HG03460 (cell line): ENCODE measurements at regions not wholly inside any gene's neighbourhood (a gene's known extent, or its start where the extent isn't known, plus 50 kb on each side); places are given as distances from the start of the nearest gene placed in this dataset.

ENCODE experiments used
- ATAC-seq: cut with Tn5 transposase; IDR thresholded peaks from one replicate; pipeline ENCODE4 v1.9.1; 2021; ENCODE audit not compliant: unreplicated experiment

GRCh38 chr16:80489173-80489572 lies 51.6 kb upstream of the DYNLRB2 start:
- no peak for ATAC-seq

DNA sequence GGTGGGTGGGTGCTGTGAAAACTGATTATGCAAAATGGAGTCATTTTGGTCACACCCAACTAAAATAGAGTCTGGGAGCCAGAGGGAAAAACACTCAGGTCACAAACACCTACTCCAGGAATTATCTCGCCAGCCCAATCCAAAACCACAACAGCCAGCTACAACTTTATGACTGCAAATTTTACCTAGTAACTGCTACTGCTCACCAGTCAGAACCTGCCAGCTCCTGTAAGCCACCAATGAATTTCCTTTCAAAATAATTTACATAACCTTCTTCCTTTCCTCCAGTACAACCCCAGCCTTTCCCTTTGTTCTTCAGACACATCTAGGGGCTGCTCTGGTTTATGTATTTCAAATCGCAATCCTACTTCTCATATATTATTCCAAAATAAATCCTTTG lies 52.6 kb upstream of the DYNLRB2 start:
- ATAC-seq: no peak

DNA sequence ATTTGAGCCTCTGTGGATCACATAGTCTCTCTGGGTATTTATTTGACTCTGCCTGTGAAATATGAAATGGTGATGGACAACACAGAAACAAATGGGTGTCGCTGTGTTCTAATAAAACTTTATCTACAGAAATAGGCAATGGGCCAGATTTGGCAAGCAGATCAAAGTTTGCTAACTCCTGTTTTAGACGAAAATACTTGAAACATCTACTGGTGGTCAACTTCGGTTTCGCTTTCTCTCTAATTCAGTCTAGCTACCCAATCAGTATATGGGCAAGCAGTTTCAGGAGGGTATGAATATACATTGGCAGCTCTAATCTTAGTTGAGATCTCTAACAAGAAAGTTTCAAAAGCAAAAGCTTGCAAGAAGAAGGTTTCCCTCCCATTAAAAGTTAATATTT lies 60.1 kb upstream of the DYNLRB2 start:
- peak; percentile 96 for ATAC-seq

- no peak for ATAC-seq
These were observed 63.0 kb upstream of the DYNLRB2 start for GRCh38 chr16:80477838-80478237.

DNA sequence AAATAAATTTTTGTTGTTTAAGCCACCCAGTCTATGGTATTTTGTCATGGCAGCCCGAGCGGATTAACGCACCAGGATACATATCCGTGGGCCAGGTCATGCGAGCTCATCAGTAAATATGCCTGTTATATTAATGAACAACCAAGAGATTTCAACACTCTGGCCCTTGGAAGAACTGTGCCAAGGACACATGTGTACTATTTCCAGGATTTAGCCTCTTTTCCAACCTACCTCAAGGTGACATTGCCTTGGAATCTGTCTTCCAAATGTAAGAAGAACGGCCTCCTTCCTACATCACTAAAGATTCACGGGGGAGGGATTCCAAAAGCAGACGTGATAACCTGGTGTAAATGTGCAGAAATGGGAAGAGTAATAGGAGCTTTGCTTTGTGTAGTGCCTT lies 72.8 kb upstream of the DYNLRB2 start:
- ATAC-seq: no peak

DNA sequence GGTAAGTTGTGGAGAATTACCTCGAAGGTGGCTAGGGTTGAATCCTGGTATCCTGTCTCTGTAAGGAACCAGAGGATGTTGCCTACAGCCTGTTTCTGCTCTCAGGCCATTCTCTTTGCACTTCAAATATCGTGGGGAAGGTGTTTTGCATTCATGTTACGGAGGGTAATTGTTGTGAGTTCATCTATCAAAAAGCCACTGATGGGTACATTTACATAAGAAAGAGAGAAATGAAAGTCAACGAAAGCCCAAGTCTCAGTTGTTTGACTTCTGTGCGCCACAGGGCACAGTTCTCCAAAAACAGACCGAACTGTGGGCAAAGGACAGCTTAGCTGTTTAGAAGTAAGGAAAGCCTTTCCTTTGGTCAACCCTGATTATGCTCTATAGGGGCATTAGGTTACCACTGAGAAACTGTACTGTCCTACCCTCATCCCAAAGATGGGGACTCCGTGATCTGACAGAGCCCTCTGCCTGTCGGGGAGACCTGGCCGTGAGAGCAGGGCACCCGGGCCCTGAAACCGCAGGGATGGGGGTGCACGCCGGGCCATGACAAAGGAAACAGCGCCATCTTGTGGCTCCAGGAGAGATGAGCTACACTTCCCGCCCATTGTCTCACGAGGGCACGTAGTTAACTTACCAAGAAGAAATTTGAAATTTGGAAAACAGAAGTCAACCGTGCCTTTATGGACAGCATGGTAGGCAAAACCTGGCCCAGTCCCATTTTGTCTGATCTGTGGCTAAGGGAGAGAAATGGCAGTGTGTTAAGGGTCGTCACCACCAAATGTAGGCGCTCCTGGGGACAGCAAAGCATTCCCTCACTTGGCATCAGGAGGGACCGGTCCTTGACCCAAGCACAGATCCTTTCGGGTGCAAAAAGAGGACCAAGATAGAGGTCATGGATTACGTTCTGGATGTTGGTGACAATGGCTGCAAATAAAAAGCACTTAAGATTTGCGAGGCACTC lies 74.5 kb upstream of the DYNLRB2 start:
- ATAC-seq: peak; percentile 74

DNA sequence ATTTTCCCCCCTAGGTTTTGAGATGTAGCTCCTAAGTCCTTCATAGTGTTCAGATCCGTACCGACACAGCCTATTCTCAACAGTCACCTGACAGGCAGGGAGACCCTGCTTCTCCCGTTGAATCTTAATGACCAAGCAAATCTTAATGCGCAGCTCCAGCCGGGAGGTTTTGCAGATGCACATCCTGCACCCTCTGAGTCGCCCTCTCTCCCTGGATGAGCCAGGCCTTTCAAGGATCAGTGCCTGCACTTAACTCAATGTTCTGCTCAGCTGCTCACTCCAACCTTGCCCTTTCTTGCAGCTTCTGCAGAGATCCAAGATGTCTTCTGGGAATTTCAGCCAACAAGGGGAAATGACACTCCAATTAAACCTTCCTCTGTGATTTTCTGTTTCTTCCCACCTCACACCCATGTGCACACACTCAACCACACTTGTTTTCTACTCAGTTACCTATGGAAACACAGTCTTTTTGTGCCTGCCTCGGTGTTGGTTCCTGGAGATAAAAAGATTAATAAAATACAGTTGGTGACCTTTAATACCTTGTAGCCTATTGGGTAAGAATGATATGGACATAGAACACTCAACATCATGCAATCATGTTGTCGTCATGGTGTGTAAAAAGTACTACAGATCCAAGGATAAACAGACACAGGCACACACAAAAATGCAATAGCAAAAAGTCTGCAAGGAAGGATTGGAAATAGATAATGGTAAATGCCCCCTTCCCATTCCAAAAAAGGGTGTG lies 76.9 kb upstream of the DYNLRB2 start:
- ATAC-seq: no peak

- ATAC-seq: no peak
These were observed 77.5 kb upstream of the DYNLRB2 start for GRCh38 chr16:80463326-80463725.

DNA sequence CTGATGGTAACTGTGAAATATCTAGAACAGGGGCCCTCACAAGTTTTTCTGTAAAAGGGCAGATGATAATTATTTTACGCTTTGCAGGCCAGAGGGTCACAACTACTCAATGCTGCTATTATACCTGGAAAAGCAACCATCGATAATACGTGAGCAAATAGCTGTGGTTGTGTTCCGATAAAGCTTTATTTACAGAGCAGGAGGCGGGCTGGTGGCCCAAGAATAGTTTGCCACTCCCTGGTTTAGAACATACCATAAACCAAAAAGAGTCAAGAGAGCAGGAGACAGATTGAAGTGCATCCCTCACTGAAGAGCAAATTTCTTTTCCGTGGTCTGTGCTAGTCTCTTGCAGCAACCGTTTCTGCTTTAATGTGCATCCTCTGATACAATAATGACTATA lies 77.9 kb upstream of the DYNLRB2 start:
- no peak for ATAC-seq

DNA sequence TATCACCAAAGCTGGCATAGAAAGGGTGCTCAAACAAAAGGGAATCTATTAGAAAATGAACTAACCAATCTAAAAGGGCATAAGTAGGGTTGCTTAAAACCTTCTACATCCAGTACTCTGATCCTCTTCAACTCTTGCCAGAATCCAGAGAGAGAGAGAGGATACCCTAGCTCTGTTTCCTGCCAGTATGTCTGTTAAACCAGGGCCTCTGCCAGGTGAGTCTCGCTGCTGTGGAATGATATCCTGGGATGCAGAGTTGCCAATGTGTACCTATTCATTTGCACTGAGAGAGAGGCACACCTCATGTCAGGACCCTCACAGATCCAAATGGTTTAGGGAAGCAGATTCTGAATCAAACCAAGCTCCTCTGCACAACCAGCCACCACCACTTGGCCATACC lies 79.8 kb upstream of the DYNLRB2 start:
- no peak for ATAC-seq

- no peak for ATAC-seq
These were observed 80.8 kb upstream of the DYNLRB2 start for GRCh38 chr16:80459966-80460365.

- ATAC-seq: no peak
These were observed 81.4 kb upstream of the DYNLRB2 start for GRCh38 chr16:80459331-80459777.

- ATAC-seq: no peak
These were observed 82.9 kb upstream of the DYNLRB2 start for GRCh38 chr16:80457871-80458270.

GRCh38 chr16:80454802-80455201 lies 86.0 kb upstream of the DYNLRB2 start:
- no peak for ATAC-seq

- no peak for ATAC-seq
These were observed 91.4 kb upstream of the DYNLRB2 start for GRCh38 chr16:80449392-80449791.

- no peak for ATAC-seq
These were observed 93.6 kb upstream of the DYNLRB2 start for GRCh38 chr16:80447241-80447640.

GRCh38 chr16:80442779-80443178 lies 98.0 kb upstream of the DYNLRB2 start:
- no peak for ATAC-seq

DNA sequence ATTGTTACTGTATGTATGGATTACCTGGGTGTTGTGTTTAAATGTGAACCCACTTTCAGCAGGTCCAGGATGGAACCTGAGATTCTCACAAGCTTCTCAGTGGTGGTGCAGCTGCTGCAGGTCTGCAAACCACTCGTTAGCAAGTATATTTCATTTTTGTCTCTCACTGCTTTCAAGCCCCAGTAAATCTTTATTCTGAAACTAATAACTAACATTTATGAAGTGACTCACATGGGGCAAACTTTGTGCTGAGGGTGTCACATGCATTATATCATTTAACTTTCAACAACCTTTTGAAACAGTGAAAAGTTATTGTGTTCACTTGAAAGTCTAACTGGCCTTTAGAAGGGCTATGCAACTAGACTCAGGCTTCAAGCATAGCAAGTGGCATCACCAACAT lies 98.9 kb upstream of the DYNLRB2 start:
- no peak for ATAC-seq

DNA sequence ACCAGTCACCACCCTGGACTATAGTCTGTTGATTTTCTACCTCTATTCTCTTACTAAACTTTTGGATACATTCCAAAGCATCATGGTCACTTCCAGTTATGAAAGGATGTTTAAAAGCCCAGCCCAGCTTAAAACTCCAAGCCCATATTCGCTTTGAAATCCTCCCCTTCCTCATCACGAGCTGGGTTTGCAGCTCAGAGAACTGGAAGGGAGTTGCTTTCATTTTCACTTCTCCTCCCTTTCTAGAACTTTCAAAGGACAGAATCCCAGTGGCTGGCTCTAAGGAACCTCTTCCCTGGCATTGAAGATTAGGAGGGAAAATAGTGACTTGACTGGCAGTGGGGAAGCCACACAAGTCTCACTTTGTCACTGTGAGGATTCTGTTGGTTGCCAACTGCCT lies 100.1 kb upstream of the DYNLRB2 start:
- ATAC-seq: no peak

- ATAC-seq: no peak
These were observed 103.1 kb upstream of the DYNLRB2 start for GRCh38 chr16:80437707-80438106.

DNA sequence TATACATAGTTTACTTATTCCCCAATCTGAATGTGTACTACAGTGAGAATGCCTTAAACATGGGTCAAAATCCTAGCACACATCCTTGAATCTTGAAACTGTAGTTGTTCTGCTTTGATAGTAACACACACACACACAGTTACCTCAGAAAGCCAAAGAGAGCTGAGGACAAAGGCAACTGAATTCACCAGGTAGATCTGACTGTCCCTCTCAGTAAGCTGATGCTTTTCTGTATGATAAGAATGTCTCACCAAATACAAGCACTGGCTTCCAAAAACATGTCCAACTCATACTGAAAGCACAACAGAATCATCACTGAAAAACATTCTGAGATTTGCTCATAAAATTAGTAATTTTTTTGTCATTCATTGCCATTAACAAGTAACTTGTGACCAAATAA lies 104.3 kb upstream of the DYNLRB2 start:
- no peak for ATAC-seq

DNA sequence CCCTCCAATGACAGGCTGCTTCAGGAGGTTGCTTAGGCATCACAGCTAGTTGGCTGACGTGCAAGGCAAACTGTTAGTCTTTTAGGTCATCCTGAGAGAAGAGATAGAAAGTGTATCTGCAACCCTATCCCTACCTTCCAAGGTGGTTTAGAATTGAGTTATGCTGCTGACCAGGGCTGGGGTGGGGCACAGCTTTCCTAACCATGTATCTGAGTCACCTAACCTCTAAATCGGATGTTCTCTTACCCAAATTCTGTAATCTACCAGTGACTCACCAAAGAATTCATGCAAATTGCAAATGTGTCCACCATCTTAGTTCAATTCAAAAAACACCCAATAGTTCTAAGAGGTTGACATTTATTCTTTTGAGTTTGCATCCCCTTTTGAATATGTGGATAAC lies 107.2 kb upstream of the DYNLRB2 start:
- no peak for ATAC-seq
